Islet precursor cell (in vitro differentiated cells): ENCODE measurements at regions not wholly inside any gene's neighbourhood (a gene's known extent, or its start where the extent isn't known, plus 50 kb on each side); places are given as distances from the start of the nearest gene placed in this dataset.

Experiments used
- DNase-seq: peaks from one replicate; pipeline ENCODE4 v3.0.0-alpha.2; 2018

DNA sequence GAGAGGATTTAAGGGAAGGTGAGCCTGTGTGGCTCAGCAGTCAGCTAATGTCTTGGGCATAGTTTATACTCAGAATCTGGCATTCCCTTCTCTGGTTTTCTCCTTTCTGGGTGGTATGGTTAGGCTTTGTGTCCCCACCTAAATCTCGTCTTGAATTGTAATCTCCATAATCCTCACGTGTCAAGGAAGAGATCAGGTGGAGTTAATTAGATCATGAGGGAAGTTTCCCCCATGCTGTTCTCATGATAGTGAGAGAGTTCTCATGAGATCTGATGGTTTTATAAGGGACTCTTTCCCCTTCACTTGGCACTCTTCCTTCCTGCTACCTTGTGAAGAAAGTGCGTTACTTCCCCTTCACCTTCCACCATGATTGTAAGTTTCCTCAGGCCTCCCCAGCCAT lies 169.8 kb upstream of the PELI2 start:
- no peak for DNase-seq

DNA sequence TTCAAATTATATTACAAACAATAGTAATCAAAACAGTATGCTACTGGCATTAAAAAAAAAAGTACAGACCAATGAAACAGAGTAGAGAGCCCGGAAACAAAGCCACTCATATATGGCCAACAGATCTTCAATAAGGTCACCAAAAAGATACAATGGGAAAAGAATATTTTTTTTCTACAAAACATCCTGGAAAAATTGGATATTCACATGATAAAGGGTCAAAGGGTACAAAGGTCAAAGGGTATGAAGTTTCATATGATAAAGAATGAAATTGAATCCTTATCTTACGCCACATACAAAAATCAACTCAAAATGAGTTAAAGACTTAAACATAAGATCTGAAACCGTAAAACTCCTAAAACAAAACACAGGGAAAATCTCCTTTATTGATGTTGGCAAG lies 168.5 kb upstream of the PELI2 start:
- DNase-seq, result no peak

DNA sequence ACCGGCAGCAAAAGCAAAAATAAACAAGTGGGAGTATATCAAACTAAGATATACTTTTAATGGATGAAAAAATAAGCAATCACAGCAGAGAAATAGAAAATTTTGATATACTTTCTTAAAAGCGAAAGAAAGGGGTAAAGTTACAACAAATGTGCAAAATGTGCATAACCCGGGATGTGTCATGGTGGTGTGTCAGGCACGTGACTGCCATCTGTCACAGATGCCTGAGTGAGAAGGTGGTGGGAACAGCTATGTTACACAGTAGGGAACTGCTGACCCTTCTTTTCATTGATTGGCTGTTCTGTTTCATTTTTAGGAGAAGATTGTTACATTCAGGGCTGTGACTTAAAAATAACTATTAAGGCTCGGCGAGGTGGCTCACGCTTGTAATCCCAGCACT lies 168.1 kb upstream of the PELI2 start:
- no peak for DNase-seq

DNA sequence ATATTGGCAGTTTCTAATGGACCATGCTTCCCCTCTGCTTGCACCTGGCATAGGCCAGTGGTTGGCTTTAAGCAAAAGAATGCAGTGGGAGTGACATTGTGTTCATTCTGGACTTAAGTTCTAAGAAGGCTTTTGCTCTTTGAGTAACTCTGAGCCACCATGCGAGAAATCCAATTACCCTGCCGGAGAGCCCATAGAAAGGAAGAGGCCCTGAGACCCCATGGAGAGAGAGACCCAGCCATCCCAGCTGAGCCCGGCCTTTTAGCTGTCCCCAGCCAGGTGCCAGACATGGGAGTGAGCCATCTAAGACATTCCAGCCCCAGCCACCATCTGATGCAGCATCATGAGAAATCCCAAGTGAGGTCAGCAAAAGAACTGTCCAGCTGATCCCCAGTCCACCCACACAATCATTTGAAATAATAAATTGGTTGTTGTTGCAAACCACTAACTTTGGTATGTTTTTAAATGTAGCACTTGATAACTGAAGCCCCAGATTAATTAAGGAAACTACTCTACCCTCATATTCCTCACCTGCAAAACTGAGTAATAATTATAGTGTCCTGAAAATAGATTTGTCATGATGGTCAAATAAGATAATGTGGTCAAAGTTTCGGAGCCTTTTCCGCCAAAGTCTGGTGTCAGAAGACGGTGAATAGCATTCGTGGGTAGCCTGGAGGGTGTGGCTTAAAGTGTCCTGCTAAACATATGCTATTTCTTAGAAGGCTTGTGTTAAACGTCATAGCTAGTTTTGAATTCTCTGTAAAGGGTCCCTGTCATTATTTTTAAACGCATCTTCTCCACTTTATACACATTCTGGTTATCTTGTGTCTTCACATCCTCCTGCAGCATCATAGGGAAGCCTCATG lies 166.6 kb upstream of the PELI2 start:
- DNase-seq, result no peak

DNA sequence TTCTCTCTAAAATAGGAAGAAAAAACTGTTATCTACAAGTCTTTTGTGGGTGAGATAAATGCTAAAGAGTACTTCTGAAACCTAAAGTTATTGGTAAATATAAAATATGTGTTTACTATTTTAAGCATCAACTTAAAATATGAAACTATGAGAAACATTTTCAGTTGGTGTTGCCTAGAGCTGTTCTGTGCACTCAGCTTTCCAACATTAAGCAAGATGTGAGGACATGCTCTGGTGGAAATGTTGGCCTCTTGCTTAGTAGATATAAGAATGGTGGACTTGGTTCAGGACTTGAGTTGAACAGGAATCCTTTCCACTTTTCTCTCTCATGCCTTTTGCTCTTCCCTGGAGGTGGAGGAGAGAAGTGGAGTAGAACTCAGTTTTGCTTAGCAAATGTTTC lies 164.1 kb upstream of the PELI2 start:
- DNase-seq, result no peak

DNA sequence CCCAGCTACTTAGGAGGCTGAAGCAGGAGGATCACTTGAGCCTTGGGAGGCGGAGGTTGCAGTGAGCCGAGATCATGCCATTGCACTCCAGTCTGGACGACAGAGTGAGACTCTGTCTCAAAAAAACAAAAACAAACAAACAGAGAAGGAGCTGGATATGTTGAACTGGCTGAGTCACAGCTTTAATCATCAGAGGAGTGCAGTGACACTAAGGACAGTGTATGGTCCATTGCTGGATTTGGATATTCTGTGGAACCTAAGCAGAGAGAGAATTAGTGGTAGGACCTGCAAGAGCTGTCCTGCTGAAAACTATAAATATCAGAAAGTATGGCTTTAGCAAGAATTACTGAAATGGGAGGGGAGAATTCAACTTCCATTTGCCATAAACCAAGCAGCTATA lies 163.0 kb upstream of the PELI2 start:
- DNase-seq, result no peak

DNA sequence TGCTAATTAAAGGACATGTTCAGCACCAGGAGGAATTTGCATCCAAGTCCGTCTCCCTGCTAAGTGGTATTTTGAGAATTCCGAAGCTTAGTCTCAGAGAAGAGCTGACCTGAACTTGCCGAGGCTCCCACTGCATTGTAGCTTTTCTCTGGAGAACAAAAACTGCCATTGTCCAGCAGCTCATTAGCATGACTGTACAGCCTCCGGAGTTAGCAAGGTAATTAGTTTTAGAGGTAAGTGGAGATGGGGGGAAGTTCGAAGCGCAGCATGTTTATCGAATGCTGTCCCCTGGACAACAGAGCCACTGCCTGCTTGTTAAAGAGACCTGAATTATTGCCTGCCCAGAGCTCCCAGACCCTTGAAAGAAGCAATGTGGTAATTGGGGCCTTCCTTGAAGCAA lies 160.3 kb upstream of the PELI2 start:
- peak; percentile 95 for DNase-seq

DNA sequence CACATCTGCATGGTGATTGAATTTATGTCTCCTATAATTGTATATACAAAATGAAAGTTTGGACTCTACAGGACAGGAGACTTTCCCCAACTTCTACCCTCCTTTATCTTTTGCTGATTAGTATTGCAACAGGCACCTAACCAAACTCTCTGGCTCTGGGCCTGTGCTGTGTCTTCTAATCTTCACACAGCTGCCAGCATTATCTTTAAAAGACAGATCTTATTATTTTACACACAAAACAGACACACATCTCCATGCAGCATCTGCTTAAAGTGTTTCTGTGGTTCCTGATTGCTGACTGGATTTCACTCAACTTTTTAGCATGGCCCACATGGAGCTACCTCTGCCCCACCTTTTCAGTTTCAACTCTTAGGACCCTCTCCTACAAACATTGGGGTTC lies 154.9 kb upstream of the PELI2 start:
- no peak for DNase-seq

DNA sequence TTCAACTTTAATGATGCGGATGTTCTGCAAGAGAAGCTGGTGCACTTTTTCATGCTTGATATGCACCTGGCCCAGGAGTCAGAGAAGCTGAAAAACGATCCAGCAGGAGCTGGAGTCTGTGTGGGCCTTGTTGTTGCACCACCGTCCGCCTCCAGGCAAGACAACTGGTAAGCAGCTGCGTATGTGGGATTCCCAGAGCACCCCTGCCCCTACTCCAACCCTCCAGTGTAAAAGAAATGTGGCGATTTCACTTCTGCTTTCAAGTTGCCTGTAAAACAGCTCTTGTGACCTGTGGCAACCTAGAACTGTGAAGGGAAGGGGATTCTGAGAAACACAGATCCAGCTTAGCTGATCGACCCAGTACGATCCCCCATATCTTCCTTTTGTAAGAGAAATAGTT lies 154.1 kb upstream of the PELI2 start:
- peak; percentile 74 for DNase-seq

DNA sequence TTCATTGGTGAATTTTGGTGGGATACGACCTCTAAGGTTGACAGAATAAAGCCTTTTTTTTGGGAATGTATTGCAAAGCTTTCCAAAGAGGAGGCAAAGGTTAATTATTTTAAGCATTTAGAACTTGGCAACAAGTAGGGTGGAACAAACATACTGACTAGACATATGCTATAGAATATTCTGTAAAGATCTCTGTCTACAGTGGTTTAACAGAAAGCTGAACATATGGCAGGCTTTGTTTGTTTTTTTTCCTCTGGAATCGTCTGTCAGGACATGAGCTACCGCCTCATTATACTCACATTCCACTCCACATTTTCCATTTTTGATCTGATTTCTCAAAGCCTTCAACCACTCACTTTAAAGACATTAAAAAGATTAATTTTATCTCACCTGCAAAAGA lies 153.4 kb upstream of the PELI2 start:
- DNase-seq, result no peak

DNA sequence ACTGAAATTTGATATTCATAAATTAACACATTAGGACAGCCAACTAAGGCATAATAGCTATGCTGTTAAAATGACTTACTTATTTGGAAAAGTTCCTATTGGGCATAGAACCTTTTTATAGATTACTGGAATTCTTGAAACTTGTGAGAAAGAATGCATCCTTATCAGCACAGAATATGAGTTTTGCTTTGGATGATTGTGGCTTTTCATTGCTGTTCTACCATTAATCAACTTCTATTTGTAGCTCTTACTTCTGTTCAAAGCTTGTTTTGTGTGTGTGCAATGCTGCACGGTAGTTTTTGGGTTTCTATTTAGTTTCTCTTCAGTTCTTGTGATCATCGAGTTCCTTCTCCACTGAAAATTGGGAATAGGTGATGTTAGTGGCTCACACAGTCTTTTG lies 152.4 kb upstream of the PELI2 start:
- no peak for DNase-seq

DNA sequence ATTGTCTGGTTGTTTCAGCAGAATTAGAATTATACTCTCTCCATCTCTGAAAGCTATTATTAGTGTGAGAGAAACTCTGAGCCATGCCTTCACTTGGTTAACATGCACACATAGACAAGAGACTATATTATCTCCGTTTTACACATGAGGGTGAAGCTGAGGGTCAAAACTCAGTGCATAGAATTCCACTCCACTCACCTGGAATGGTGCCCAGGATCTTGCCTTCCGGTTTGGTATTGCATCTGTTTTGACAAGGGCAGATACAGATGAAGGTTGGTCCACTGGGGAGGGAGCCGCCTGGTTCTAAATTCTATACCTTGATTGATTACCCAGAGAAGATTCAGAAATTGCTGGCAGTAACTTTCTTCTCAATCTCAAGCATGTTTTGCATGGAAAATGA lies 149.5 kb upstream of the PELI2 start:
- no peak for DNase-seq

DNA sequence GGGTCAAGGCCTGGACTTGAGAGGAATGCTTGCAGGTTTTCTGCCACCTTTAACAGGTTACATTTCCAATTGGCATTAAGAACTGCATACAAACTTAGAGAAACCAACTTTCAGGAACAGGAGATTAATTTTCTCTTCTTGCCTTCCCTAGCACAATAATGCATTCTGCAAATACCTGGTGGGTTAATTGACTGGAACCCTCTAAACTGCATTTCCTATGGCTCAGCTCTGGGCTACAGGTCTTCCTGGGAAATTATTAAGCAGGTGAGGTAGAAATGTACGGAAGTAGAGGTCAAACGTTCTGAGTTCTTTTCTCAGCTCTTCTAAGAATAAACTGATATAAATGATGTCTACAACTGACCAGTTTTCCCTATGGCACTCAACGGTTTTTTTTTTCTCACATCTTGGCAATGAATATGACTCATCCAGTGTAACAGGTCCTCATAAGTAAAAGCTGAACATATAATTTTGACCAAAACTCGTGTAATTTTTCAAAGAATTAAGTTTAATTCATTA lies 144.9 kb upstream of the PELI2 start:
- no peak for DNase-seq

DNA sequence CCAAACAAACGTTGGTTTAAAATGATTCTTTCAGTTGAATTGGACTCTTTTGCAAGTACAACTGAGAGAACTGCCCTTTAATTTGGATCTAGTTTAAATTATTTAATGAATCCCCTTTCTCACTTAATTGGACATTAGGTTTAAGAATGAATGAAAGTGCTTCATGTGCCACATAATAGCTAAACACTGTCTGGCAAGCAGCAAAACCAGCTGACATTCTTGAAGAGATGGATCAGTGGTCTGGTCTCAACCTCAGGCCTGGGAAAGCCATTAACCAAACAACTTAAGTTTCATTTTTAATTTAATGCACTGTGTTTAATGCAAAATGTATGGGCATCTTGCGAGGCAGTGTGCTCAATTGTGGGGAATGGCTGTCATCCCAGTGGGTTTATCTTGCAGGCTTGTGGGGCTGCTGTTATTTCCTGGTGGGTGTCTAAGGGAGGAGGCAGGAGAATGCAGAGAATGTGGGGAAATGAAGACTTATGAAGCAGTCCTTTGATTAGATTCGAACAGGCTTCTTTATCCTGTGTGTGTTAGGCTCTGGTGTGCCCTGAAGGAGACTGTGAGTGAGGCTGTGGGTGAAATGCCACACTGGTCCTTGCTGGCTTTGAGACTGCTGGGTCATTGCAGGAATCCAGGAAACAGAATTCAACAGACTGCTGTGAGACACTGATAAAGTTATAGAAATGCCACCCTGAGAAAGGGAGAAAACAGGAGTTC lies 144.1 kb upstream of the PELI2 start:
- DNase-seq, result no peak

DNA sequence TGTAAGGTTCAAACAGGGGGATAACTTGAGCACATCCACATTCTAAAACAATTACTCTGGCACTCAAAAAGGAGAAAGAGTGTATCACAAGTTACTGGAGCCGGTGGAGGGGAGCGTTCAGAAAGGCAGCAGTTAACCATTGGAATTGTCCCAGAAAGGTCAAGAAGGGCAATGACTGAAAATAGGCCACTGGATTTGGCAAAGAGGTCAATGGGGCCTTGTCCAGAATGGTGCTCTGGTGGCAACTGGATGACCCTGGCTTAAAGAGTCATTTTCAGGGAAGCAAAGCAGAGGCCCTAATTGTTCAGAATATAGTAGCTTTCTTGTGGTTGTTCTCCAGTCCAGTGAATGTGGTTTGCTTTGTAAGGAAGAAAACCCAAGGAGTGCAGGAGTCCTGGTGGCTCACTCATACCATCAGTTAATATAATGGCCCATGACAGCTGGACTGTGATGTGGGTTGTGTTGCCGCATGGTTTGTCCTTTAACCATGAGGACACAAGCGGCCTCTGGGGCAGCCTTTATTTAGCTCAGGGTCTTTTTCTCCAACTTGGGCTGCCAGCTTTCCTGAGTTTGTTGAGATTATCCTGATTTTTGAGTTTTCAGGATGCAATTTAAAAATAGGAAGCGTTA lies 142.8 kb upstream of the PELI2 start:
- DNase-seq, result no peak

DNA sequence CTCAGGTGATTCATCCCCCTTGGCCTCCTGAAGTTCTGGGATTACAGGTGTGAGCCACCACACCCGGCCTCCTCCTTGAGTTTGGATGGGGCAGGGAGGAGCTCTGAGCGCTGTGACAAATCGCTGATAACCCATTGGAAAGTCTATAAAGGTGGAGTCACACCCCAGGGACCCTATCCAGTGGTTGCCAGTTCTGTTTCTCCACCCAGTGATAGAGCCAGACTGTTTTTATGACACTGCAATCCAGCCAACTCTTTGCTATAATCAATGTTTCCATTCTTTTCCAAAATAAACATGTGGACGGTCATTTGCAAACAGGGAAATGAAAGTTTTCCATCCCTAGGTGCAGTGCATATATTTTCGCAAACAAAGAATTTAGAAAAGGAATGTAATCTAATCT lies 142.0 kb upstream of the PELI2 start:
- no peak for DNase-seq

DNA sequence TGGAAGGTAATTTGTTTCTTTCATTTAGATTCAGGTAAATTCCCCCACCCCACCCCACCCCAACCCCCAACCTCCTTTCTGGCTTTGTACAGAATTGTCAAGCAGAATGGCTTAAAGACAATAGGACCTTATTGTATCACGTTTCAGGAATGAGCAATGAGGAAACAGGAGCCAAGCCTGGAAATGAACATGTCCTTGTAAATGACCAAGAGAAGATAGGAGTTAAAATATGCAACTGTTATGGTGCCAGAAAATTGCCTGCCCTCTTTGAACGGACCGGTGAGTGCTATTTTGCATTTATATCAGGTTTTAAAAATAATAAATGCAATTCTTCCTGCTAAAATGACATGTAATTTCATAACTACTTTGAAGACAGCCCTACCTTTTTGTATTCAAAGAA lies 141.6 kb upstream of the PELI2 start:
- no peak for DNase-seq

DNA sequence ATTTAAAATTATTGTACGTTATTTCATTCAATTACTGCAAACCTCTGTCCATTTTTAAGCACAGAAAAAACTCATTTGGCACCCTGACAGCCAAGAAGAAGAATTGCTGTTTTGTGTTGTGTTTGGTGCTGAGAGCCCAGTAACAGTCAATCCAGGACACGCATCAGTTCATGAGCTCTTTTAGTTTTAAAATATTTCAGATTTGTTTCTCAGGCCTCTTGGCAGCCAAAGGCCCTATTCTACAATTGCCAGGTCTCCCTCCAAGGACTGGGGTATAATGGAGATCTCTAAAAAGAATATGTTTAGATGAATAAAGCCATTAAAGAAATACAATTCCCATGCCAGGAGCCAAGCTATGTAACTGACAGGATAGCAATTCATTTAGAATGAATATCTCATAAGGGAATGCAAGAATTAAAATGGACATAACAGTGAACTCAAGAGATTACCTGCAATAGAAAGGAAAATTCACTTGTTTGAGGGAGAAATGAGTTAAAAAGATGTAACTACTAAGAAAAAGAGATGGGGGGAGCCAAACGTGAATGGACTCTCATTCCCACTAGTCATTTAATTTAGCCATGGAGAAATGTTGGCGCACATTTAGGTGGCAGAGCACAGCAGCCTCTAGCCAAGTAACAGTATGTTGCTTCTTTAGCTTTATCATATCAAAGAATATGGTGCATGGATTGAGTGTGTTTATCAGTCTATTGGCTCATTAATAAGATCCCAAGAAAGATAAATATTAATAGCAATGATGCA lies 140.6 kb upstream of the PELI2 start:
- DNase-seq, result no peak

DNA sequence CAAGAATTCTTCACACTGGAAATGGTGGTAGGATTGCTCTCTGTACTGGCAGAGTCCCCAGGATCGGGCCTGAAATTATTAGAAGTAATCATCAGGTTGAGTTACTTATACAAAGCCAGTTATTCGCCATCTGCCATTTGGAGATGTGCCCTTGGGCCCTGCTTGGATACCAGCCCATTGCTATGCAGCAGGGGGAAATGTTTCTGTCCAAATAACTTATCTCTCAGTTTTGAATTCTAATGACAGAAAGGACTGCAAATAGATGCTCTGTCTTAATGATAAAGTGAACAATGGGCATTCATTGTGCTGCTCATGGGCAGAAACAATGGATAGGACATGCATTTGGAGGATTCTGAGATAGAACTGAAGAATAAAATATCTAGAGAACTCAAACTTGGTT lies 139.1 kb upstream of the PELI2 start:
- DNase-seq, result no peak

DNA sequence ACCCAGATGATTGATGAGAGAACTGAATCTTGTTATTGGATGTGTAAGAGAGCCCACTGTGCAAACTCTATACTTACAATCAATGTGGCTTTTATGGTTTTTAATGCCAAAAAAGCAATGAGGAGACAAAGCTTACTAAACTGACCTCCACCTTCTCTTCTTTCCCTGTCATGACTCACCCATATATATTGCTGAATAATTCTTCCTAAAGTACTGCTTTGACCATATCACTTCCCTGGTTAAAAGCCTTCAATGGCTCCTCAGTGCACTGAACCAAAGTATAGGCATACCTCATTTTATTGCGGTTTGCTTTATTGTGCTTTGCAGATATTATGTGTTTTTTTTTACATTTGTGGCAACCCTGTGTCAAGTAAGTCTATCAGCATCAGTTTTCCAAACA lies 138.4 kb upstream of the PELI2 start:
- no peak for DNase-seq

DNA sequence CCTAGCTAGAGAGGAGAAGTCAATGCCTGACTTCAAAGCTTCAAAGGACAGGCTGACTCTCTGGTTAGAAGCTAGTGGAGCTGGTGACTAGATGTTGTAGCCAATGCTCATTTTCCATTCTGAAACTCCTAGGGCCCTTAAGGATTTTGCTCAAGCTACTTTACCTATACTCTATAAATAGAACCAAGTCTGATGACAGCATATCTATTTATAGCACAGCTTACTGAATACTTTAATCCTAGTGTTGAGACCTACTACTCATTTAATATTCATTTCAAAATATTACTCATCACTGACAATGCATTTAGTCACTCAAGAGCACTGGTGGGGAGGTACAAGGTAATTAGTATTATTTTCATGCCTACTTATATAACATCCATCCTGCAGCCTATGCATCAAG lies 137.2 kb upstream of the PELI2 start:
- no peak for DNase-seq

DNA sequence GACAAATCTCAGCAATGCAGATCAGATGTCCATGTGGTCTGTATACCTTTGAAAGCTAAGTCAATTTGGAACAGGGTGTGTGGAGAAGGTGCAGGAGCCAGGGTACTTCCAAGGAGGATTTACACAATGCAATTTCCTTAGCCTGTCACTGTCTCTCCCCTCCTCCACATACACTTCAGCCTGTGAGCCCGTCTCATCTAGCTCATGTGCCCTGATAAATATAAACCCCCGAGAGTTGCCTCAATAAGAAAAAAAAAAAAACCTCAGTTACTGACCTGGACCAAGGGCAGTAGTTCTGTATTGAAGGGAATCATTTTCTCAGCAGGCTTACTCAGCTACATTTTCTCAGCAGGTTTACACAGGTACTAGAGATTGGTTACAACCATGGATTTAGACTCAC lies 132.1 kb upstream of the PELI2 start:
- no peak for DNase-seq

DNA sequence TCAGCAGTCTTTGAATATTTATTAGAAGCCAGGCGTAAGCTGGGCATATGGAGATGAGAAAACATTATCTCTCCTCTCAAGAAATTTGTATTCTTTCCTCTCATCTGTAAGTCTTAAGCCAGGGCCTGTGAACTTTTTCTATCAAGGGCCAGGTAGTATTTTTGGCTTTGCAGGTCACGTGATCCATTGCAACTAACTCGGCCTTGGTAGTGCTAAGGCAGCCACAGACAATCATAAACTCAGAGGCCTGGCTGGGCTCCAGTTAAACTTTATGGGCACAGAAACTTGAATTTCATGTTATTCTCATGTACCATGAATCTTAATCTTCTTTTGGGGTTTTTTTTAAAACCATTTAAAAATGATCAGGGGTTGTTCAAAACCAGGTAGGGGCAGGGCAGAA lies 117.4 kb upstream of the PELI2 start:
- DNase-seq, result no peak
